ENCODE measurements at regions not wholly inside any gene's neighbourhood (a gene's known extent, or its start where the extent isn't known, plus 50 kb on each side); places are given as distances from the start of the nearest gene placed in this dataset.
"Not testable (repeated sequence)": the region's sequence is repeated elsewhere in the genome, so short reads cannot be mapped to it uniquely, and the experiment has no call there.

DNA sequence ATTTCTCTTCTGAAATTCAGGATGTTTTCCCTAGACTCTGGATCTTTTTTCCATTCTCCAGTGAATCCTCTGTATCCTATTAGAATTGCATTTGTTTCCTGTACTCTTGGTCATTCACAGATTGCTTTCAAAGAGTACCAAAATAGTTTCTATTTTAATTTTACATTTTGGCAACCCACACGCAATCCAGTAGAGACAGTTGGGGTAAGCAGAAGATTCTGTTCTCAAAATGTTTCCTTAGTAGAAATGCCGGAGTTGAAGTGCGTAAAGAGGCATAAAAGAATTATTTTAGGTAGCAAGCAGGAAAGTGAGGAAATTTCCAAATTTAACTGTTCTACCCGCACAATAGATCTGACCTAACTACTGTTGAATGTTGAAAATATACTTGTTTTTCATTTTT lies 842.4 kb downstream of the LUZP2 start:
- no peak for DNase-seq

DNA sequence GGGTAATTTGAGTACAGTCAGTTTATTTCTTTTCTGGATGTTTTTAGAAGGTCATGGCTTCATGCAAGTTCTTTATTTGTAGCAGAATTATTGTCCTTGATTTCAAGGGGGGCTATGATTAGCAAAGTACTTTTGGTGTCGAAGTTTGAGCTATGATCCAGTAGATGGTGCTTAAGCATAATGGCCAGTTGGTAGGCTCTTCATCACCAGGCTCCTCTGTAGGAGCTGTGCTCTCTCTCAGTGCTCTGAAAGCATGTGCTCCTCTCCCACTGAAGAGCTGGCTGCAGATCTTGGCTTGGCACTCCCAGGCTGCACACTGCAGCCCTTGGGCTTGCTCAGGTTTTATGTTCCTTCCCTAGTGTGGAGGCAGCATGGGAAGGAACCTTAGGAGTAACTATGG lies 852.7 kb downstream of the LUZP2 start:
- no peak for DNase-seq

DNA sequence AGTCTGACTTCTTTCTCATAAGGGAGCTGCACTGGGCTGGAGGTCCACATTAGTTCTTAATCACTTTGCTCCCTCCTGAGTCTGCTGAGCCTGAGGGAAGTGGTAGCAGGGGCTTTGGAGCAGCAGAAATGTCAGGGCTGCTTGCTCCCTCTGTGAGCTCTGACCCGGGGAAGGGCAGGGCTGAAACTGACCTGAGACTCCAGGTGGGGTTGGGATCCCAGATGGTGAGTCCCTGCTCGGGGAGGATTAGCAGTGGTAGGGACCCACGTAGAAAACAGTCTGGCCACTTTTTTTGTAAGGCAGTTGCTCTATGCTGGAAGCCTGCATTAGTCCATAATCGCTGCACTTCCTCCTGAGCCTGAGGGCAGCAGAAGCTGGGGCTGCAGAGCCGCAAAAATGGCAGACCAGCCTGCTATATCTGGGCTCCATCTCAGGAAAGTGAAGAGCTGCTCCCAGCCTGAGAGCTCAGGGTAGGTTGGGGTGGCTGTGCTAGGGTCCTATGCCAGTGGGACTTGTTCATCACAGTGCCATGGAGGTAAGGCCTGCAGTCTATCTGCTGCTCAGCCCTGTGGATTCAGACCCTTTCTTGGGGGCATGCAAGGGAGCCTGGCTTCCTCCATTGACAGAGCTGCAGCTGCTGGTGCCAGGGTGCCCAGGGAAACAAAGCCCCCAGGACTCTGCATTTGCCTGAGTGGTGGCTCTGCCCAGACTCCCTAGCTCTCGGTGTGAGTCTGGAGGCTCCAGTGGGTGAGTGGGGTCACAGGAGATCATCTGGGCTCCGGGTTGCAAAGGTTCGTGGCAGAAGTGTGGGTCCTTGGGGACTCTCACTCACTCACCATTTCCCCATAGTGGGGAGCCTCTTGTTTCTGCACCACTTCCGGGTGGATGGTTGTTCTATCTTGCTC lies 854.3 kb downstream of the LUZP2 start:
- no peak for DNase-seq

- no peak for DNase-seq
Observed at GRCh38 chr11:25357133-25357532, 860.3 kb downstream of the LUZP2 start.

DNA sequence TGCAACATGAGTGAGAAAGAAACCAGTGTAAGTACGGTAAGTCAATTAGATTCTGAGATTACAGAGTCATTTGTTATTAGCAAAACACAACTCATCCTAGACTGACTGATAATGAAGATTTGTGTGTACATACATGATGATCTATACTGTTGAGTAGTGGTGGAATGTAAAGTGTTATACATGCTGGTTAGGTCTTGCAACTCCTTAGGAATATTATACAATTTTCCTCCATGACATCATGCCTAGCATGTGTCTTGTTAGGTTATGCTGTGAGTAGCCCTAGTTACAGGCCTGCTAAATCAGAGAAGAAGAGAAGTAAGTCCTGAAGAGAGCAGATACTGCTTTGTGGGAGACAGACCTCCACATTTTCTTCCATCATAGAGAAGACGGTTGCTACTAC lies 880.6 kb downstream of the LUZP2 start:
- DNase-seq, result no peak

GRCh38 chr11:25396847-25397246 lies 900.0 kb downstream of the LUZP2 start:
- DNase-seq, result no peak

DNA sequence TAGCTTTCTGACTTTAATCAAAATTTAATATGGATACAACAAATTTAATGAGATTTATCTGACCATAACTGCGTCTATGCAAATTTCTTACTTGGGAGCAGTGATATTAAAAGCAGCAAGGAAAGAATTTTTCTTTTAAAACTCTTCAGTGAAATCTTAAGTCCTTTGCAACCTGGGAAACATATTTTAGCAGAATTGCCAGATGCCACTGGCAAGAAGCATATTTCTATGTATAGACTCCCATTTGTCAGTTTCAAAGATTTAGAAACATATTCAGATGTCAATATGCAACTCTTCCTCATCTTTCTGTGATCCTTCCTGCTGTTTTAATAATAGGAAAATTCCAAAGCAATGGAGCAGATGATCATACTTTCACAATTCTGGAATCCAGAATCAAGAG lies 911.3 kb downstream of the LUZP2 start:
- no peak for DNase-seq

GRCh38 chr11:25415793-25416192 lies 916.1 kb upstream of the ANO3 start:
- no peak for DNase-seq

DNA sequence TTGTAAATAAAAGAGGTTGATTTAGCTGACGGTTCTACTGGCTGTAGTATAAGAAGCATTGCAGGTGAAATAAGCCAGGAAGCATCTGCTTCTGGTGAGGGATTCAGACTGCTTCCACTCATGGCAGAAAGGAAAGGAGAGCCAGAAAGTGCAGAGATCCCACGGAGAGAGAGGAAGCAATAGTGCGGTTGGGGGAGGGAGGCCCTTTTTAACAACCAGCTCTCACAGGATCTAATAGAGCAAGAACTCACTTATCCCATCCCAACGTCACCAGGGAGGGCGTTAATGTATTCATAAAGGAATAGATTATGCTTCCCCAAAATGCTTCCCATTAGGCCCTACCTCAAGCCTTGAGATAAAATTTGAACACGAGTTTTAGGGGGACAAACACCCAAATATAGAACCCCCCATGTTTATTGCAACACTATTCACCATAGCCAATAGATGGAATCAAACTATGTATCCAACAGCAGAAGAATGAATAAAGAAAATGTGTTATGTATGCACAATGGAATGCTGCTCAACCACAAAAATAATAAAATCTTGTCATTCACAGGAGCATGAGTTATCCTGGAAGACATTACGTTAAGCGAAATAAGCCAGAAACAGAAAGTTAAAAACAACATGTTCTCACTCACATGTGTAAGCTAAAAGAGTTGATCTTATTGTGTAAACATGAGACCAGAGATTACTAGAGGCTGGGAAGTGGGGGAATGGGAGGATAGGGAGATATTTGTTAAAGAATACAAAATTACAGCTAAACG lies 908.3 kb upstream of the ANO3 start:
- no peak for DNase-seq

GRCh38 chr11:25432376-25432775 lies 899.6 kb upstream of the ANO3 start:
- DNase-seq, result no peak

- no peak for DNase-seq
Observed at GRCh38 chr11:25435197-25435596, 896.7 kb upstream of the ANO3 start.

DNA sequence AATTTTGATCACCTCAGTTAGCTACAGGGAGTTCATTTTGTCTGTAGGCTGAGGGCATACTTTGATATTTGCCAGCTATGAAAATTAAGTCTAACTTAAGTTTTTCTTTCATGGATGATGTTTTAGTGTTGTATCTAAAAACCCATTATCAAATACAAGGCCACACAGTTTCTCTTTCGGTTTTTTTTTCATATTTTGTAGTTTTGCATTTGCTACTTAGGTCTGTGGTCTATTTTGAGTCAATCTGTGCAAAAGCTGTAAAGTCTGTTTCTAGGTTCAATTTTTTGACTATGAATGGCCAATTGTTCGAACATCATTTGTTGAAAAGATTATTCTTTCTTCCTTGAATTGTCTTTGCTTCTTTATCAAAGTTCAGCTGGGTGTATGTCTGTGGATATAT lies 895.6 kb upstream of the ANO3 start:
- no peak for DNase-seq

DNA sequence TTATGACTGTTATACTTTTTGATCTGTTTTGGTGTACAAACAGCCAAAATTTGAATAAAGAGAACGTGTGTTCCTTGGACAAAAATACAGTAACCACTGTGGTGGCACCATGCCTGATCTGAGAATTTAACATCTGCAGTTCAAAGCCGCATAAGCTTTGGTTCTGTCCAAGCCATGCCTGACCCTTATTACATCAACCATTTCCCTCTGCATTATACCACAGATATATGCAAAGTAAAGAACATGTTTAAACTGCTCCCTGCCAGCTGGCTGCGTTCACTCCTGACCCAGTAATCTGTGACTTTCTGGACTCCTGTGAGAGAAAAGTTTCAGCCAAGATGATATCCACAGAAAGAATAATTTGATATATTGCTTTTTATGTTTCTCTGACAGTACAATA lies 890.5 kb upstream of the ANO3 start:
- DNase-seq, result no peak

DNA sequence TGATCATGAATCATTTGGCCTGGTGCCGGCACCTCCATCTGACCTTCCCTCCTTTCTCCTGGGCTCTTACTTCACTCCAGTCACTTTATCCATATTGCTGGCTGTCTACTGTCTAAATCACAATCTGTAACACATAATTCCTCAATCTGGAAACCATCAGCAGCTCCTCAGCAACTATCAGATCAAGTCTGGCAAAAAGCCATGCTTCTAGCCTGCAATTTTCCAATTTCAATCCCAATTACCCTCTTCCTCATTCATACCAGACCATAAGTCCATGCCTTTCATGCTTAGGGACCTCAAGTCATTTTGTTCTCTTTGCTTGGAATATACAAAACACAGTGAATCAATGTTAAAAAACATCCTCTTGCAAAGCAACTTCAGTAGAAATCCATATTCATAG lies 882.8 kb upstream of the ANO3 start:
- no peak for DNase-seq

GRCh38 chr11:25453471-25453870 lies 878.5 kb upstream of the ANO3 start:
- DNase-seq, result no peak

GRCh38 chr11:25456211-25456610 lies 875.7 kb upstream of the ANO3 start:
- DNase-seq, result no peak

DNA sequence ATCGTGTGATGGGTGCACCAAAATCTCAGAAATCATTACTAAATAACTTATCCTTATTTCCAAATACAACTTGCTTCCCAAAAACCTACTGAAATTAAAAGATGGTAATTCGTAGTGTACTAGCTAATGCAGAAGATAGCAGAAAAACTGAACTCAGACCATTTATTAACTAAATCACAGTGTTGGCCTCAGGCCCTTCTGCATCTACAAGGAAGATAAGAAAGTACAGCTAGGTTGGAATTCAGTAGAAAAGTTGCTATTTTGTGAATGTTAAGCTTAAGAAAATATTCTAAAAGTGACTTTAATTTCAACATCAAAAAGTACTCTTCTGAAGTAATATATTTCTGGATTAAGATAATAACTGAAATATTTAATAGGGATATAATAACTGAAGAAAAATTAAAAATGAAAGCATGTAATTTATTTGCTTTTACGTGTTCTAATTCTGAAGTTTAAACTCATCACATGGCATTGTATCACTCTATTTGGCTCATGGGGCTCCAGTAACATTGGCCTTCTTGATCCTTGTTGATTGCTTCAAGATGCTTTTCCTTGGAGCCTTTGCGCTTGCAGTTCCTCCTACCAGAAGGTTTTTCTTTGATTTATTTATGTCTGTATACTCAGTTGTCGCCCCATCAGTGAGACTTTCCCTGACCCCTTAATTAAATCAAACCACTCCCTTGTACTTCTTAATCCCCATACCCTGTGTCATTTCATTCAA lies 847.9 kb upstream of the ANO3 start:
- DNase-seq, result no peak

DNA sequence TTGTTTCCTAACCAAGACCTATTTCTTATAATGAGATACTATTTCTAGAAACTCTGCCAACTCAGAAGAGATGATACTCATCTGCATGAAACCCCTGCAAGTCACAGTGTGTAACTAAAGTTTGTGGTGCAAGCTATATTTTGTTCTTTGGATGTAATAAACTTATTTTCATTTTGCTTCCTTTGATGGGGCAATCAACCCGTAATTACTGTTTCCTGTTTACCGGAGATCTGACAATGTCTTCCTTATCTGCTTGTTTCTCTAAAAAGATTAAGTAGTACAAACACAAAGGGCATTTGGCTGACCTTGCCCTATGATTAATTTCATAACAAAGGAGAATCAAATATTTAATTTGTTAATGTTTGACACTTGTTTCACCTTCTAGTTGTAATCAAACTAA lies 846.6 kb upstream of the ANO3 start:
- no peak for DNase-seq

DNA sequence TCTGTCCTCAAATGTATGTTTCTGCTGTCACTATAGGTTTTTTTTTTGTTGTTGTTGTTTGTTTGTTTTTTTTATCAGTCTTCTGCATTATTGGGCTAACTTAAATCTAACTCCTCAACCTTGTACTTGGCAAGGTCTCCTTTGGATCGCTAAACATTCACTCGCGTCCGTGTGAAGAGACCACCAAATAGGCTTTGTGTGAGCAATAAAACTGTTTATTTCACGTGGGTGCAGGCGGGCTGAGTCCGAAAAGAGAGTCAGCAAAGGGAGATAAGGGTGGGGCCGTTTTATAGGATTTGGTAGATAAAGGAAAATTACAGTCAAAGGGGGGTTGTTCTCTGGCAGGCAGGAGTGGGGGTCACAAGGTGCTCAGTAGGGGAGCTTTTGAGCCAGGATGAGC lies 845.6 kb upstream of the ANO3 start:
- not testable (repeated sequence) for DNase-seq

DNA sequence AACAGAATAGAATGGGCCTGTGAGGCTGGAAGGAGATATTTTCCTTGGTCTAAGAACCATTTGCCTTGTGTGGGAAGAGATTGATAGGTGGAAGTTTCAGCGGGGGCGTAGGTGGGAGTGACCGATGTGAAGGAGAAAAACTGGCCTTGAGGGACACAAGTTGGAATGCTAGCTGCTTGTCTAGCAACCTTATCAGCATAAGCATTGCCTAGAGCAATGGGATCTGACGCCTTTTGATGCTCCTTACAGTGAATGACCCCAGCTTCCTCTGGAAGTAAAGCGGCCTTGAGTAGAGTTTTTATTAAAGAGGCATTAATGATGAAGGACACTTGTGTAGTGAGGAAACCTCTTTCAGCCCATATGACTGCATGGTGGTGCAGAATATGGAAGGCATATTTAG lies 843.8 kb upstream of the ANO3 start:
- DNase-seq, result not testable (repeated sequence)

DNA sequence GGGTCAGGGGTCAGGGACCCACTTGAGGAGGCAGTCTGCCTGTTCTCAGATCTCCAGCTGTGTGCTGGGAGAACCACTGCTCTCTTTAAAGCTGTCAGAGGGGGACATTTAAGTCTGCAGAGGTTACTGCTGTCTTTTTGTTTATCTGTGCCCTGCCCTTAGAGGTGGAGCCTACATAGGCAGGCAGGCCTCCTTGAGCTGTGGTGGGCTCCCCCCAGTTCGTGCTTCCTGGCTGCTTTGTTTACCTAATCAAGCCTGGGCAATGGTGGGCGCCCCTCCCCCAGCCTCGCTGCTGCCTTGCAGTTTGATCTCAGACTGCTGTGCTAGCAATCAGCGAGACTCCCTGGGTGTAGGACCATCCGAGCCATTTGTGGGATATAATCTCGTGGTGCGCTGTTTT lies 830.5 kb upstream of the ANO3 start:
- DNase-seq, result not testable (repeated sequence)

GRCh38 chr11:25515576-25515975 lies 816.4 kb upstream of the ANO3 start:
- DNase-seq, result no peak

DNA sequence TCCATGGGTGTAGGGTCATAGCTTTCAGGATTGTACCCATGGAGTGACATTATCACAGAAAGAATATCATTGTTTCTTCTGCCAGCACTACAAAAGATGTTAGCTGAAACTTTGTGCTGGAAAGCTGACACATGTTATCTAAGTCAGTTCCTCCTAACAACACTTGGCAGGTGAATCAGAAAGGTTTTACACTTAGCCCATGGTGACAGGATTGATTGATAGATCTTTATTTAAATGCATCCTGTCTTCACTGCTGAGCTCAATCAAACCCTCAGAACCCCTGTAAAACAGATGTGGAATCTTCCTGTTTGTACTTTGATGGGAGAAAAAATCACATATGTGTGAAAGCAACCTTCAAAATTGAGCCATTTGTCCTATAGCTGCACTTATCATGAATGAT lies 811.5 kb upstream of the ANO3 start:
- no peak for DNase-seq

DNA sequence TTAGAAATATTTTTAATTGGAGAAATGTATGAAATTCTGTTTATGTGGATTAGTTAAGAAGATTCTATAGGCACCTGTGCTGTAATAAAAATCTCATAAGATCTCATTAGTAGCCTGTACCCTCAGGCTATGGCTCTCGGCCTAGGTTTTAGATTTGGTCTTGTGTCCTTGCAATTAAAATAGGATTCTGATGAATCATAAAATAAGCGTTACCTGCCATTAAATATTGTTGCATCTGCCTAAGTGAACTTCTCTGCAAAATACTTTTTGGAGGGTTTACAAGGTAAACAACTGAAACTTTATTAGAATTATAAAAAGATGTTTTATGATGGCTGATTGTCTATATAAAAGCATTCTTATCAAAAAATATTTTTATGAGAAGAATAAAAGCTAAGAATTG lies 804.1 kb upstream of the ANO3 start:
- DNase-seq, result no peak

All from NCI-H1436 (cell line).